ENCODE measurements at regions not wholly inside any gene's neighbourhood (a gene's known extent, or its start where the extent isn't known, plus 50 kb on each side); places are given as distances from the start of the nearest gene placed in this dataset.

GRCh38 chr3:187939891-187940290 is 194.6 kb upstream of the BCL6 start:
- no peak for TF ChIP-seq SIN3A (IDR thresholded peaks at IDR 0.05; ENCODE audit: borderline replicate concordance, insufficient read depth, low read length)
- no peak for TF ChIP-seq TAF1 (IDR thresholded peaks at IDR 0.05; ENCODE audit: borderline replicate concordance, insufficient read depth, low read length)
- TF ChIP-seq POLR2AphosphoS5 (IDR thresholded peaks at IDR 0.05; ENCODE audit: low read depth, low read length): no peak
- no peak for TF ChIP-seq FOXP2 (optimal IDR thresholded peaks at IDR 0.05; ENCODE audit: borderline replicate concordance, extremely low read depth, extremely low read length, insufficient read depth)
- no peak for TF ChIP-seq REST (IDR thresholded peaks at IDR 0.05; ENCODE audit: insufficient read depth in 1 of 2, low read depth in 2 of 2, low read length in 2 of 2)

DNA sequence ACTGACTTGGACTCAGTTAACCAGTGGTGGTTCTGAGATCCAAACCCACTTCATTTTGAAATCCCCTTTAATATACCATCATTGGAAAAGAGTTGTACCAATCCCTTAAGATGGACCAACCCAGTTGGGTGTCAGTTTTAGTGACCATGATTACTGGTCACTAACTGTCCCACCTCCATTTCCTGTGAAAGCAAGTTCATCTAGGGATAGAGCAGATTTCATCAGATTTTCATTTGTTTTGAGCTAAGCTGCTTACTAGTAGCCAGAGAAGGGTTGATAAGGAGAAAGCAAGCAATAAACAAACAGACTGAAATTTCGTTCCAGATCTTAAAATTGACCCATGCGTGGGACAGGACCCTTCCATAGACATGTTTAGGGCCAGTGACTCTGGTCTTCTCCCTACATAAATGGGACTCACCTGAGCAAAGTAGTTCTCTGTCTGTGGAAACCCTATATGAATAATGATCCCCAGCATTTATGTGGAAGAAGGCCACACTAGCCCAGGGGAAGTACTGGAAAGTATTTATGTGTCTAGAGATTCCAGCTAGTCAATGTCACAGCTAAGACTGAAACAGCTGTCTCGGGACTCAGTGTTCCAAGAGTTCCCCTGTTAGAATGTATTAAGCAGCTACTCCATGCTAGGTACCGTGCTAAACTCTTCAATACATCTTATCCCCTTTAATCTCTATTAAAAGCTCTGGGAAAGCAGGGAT is 196.0 kb upstream of the BCL6 start:
- no peak for TF ChIP-seq POLR2AphosphoS5 (IDR thresholded peaks at IDR 0.05; ENCODE audit: low read depth, low read length)
- no peak for TF ChIP-seq SIN3A (IDR thresholded peaks at IDR 0.05; ENCODE audit: borderline replicate concordance, insufficient read depth, low read length)
- no peak for TF ChIP-seq FOXP2 (optimal IDR thresholded peaks at IDR 0.05; ENCODE audit: borderline replicate concordance, extremely low read depth, extremely low read length, insufficient read depth)
- TF ChIP-seq REST (IDR thresholded peaks at IDR 0.05; ENCODE audit: insufficient read depth in 1 of 2, low read depth in 2 of 2, low read length in 2 of 2): no peak
- no peak for TF ChIP-seq TAF1 (IDR thresholded peaks at IDR 0.05; ENCODE audit: borderline replicate concordance, insufficient read depth, low read length)

DNA sequence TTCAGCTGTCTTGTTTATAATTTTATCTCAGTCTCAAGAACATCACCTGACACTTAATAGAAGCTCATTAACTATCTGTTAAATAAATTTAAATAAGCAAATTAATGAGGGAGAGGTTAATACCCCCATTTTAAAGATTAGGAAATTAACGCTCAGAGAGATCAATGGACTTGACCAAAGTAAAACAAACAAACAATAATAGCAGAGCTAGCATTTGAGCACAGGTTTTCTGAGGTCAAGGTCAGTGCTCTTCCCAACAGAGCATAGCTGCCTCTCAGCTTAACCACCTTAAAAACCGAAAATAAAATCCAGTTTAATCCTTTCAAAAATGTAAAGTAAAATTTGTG is 196.6 kb upstream of the BCL6 start:
- TF ChIP-seq TAF1 (IDR thresholded peaks at IDR 0.05; ENCODE audit: borderline replicate concordance, insufficient read depth, low read length) (no peak), REST (IDR thresholded peaks at IDR 0.05; ENCODE audit: insufficient read depth in 1 of 2, low read depth in 2 of 2, low read length in 2 of 2) (no peak), FOXP2 (optimal IDR thresholded peaks at IDR 0.05; ENCODE audit: borderline replicate concordance, extremely low read depth, extremely low read length, insufficient read depth) (no peak), SIN3A (IDR thresholded peaks at IDR 0.05; ENCODE audit: borderline replicate concordance, insufficient read depth, low read length) (no peak), POLR2AphosphoS5 (IDR thresholded peaks at IDR 0.05; ENCODE audit: low read depth, low read length) (no peak)

DNA sequence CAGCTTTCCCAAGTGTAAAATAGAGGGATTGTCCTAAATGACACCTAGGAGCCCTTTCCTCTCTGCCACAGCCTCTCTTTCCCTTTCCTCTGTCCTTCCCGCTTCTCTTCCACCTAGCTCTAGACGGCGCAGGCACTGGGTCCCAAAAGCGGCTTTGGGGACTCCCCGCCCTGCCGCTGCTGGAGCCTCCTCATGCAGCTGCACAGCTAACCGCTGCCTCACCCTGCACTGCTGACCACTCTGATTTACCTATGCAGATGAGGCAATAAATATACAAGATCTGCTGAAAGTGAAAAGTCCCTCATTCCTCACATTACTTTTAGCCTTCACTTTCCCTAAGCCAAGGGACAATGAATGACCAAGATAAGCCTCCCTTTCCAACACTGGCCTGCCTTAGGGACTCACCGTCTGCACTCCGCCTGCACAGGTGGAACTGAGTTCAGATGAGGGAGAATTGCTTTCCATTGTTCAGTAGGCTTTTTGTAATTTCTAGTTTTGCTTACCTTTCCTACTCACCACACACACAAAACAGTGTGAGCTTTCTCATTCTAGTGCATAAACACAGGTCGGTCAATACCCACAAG is 197.5 kb upstream of the BCL6 start:
- TF ChIP-seq SIN3A (IDR thresholded peaks at IDR 0.05; ENCODE audit: borderline replicate concordance, insufficient read depth, low read length) (no peak), REST (IDR thresholded peaks at IDR 0.05; ENCODE audit: insufficient read depth in 1 of 2, low read depth in 2 of 2, low read length in 2 of 2) (no peak), TAF1 (IDR thresholded peaks at IDR 0.05; ENCODE audit: borderline replicate concordance, insufficient read depth, low read length) (no peak), FOXP2 (optimal IDR thresholded peaks at IDR 0.05; ENCODE audit: borderline replicate concordance, extremely low read depth, extremely low read length, insufficient read depth) (no peak), POLR2AphosphoS5 (IDR thresholded peaks at IDR 0.05; ENCODE audit: low read depth, low read length) (no peak)

Data from PFSK-1 (cell line).